CD14-positive monocyte (primary cell): ENCODE measurements at regions not wholly inside any gene's neighbourhood (a gene's known extent, or its start where the extent isn't known, plus 50 kb on each side); places are given as distances from the start of the nearest gene placed in this dataset.

Experiments used
- DNase-seq, 3 donors: peaks; one replicate each; pipeline ENCODE4 v3.0.0-alpha.2; 2011 to 2022
- H2AFZ ChIP-seq: 2 replicates; pipeline ENCODE4 v1.6.0; 2012; ENCODE audit warnings: mild to moderate bottlenecking, low read depth, low read length, inconsistent platforms; ENCODE audit not compliant: insufficient read depth, poor library complexity, severe bottlenecking
- H3K27ac ChIP-seq, 2 donors: 1 replicate in 1 of 2; 2 replicates in 1 of 2; pipeline ENCODE4 v1.5.1; 2012 to 2013; ENCODE audit warnings: low read length in 2 of 2, control low read depth in 1 of 2, inconsistent platforms in 1 of 2, low read depth in 1 of 2, mild to moderate bottlenecking in 1 of 2
- H3K27me3 ChIP-seq, 2 donors: one replicate each; pipeline versions ENCODE4 v1.6.0 to v1.6.1; 2011 to 2013; ENCODE audit warnings: low read length in 2 of 2; ENCODE audit not compliant: control insufficient read depth in 2 of 2, insufficient read depth in 2 of 2
- H3K36me3 ChIP-seq, 2 donors: replicated peaks in 1 of 2; 1 replicate in 1 of 2; 2 replicates in 1 of 2; pipeline versions ENCODE4 v1.5.1 to v1.6.1; 2012 to 2013; ENCODE audit warnings: low read length in 2 of 2, control low read depth in 1 of 2, inconsistent platforms in 1 of 2, mild to moderate bottlenecking in 1 of 2; ENCODE audit not compliant: insufficient read depth in 2 of 2, control insufficient read depth in 1 of 2
- H3K4me1 ChIP-seq, 2 donors: 1 replicate in 1 of 2; 2 replicates in 1 of 2; pipeline versions ENCODE4 v1.5.1 to v1.6.1; 2012 to 2013; ENCODE audit warnings: low read length in 2 of 2, control low read depth in 1 of 2, inconsistent platforms in 1 of 2, mild to moderate bottlenecking in 1 of 2, moderate library complexity in 1 of 2; ENCODE audit not compliant: insufficient read depth in 2 of 2, control insufficient read depth in 1 of 2
- H3K4me2 ChIP-seq: replicated peaks from 2 replicates; pipeline ENCODE3; 2012; ENCODE audit warnings: low read length, moderate library complexity, mild to moderate bottlenecking; ENCODE audit not compliant: poor library complexity, severe bottlenecking; ENCODE audit errors: extremely low read depth
- H3K4me3 ChIP-seq, 3 experiments: fragments of 200-600 bp in 1 of 3; sonication (generic) in 1 of 3; replicated peaks in 1 of 3; 1 replicate in 2 of 3; 2 replicates in 1 of 3; pipeline ENCODE4 v1.5.1; 2011 to 2013; ENCODE audit warnings: low read length in 3 of 3, mild to moderate bottlenecking in 3 of 3, control low read depth in 2 of 3, low read depth in 2 of 3, inconsistent platforms in 1 of 3, moderate library complexity in 1 of 3
- H3K79me2 ChIP-seq: 2 replicates; pipeline ENCODE4 v1.6.0; 2012; ENCODE audit warnings: mild to moderate bottlenecking, control low read depth, inconsistent platforms, low read length, moderate library complexity; ENCODE audit not compliant: insufficient read depth
- H3K9ac ChIP-seq: 2 replicates; pipeline ENCODE4 v1.6.0; 2017; ENCODE audit warnings: low read length, mild to moderate bottlenecking; ENCODE audit not compliant: insufficient read depth, poor library complexity, severe bottlenecking
- H3K9me3 ChIP-seq, 2 donors: replicated peaks in 1 of 2; 1 replicate in 1 of 2; 2 replicates in 1 of 2; pipeline versions ENCODE4 v1.5.1 to v1.6.1; 2012 to 2013; ENCODE audit warnings: low read length in 2 of 2, control low read depth in 1 of 2; ENCODE audit not compliant: control insufficient read depth in 1 of 2, insufficient read depth in 1 of 2
- H4K20me1 ChIP-seq: 2 replicates; pipeline ENCODE4 v1.6.0; 2012; ENCODE audit warnings: mild to moderate bottlenecking, low read length, control low read depth, moderate library complexity; ENCODE audit not compliant: insufficient read depth
- H3K27ac Mint-ChIP-seq, 7 donors: one replicate each; pipeline ENCODE4 v1.8.0; 2020; ENCODE audit warnings: mild to moderate bottlenecking in 7 of 7, mixed read lengths in 7 of 7, moderate library complexity in 6 of 7, inconsistent platforms in 2 of 7
- H3K27me3 Mint-ChIP-seq, 3 donors: one replicate each; pipeline ENCODE4 v1.8.0; 2021 to 2022; ENCODE audit warnings: low read depth in 3 of 3, mild to moderate bottlenecking in 3 of 3, mixed read lengths in 3 of 3, moderate library complexity in 3 of 3, inconsistent platforms in 1 of 3
- H3K36me3 Mint-ChIP-seq, 2 donors: one replicate each; pipeline ENCODE4 v1.8.0; 2020; ENCODE audit warnings: mixed read lengths in 2 of 2, inconsistent platforms in 1 of 2, mild to moderate bottlenecking in 1 of 2
- H3K4me1 Mint-ChIP-seq: one replicate; pipeline ENCODE4 v1.8.0; 2020; ENCODE audit warnings: mild to moderate bottlenecking, mixed read lengths
- H3K4me3 Mint-ChIP-seq, 2 donors: one replicate each; pipeline ENCODE4 v1.8.0; 2020; ENCODE audit warnings: mild to moderate bottlenecking in 2 of 2, mixed read lengths in 2 of 2, moderate library complexity in 1 of 2
- H3K9me3 Mint-ChIP-seq, 7 donors: one replicate each; pipeline ENCODE4 v1.8.0; 2020 to 2022; ENCODE audit warnings: mixed read lengths in 7 of 7, mild to moderate bottlenecking in 6 of 7, moderate library complexity in 6 of 7, inconsistent platforms in 2 of 7
- WGBS: methylation state at CpG from one replicate; pipeline ENCODE4 v1.1.5; 2013; ENCODE audit warnings: missing lambda C conversion rate; ENCODE audit not compliant: insufficient coverage; 5-methylcytosine and 5-hydroxymethylcytosine counted together
- intact Hi-C, 2 donors: fragments of 100-400 bp; cut with micrococcal nuclease; formaldehyde crosslinking; loops; one replicate each; pipeline versions ENCODE4 v1.15.0 to v1.15.1; 2023
- TF ChIP-seq, protein P1 (sequence below): fragments of 200-600 bp; IDR thresholded peaks from one replicate; pipeline ENCODE4 v1.8.0; 2022; ENCODE audit warnings: antibody characterized with exemption, mild to moderate bottlenecking

DNA sequence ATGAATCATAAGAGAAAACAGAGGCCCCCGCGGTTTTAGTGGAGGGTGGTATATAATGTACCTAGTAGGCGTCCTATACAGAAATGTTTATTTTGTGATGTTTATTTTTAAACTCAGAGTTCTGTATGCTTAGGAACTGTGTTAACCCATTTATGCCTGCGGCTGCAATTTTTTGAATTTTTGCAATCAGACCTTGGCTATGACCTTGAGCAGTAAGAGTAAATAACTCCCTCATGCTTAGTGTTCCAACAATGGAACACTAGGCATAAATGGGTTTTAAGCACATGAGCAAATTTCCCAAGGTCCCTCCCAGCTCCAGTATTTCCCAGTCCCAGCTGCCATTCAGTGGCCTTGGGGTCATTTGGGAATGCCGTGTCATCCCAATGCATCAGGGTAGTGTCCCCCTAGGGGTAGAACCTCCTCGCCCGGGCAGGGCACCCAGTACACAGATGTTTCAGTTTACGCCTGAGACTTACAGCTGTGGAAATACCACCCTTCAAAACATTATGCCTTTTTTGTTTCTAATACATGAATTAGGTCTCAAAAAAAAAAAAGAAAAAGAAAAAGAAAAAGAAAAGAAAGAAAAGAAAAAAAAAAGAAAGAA is 605.8 kb upstream of the CDH11 start:
- Histone ChIP-seq H3K27ac (no peak overlapping the region), H3K79me2 (no peaks in the 10 kb centered on the region), H4K20me1 (no peaks in the 10 kb centered on the region), H3K9me3 (peaks cover 0 to 4% of the 10 kb centered on the region in 2 donors), H3K4me2 (no peak overlapping the region), H3K4me3 (no peak overlapping the region), H3K27me3 (peaks cover 5 to 6% of the 10 kb centered on the region in 2 donors), H3K36me3 (no peaks in the 10 kb centered on the region), H3K4me1 (peaks cover 39 to 40% of the 10 kb centered on the region in 2 donors), H2AFZ (no peak overlapping the region), H3K9ac (no peak overlapping the region)
- H3K9me3 Mint-ChIP-seq: peaks cover 0 to 7% (median 0%) of the 10 kb centered on the region in 7 donors
- H3K27ac Mint-ChIP-seq: no peak overlapping the region
- no peak overlapping the region for H3K4me3 Mint-ChIP-seq
- 100% methylated on average over 1 of the region's 8 CpGs for WGBS
- TF ChIP-seq, protein P1, sequence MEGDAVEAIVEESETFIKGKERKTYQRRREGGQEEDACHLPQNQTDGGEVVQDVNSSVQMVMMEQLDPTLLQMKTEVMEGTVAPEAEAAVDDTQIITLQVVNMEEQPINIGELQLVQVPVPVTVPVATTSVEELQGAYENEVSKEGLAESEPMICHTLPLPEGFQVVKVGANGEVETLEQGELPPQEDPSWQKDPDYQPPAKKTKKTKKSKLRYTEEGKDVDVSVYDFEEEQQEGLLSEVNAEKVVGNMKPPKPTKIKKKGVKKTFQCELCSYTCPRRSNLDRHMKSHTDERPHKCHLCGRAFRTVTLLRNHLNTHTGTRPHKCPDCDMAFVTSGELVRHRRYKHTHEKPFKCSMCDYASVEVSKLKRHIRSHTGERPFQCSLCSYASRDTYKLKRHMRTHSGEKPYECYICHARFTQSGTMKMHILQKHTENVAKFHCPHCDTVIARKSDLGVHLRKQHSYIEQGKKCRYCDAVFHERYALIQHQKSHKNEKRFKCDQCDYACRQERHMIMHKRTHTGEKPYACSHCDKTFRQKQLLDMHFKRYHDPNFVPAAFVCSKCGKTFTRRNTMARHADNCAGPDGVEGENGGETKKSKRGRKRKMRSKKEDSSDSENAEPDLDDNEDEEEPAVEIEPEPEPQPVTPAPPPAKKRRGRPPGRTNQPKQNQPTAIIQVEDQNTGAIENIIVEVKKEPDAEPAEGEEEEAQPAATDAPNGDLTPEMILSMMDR: no peak
- intact Hi-C loops: no loop called here
- H3K4me1 Mint-ChIP-seq: peaks cover 23% of the 10 kb centered on the region
- DNase-seq: no peak
- peaks cover 4 to 17% (median 9%) of the 10 kb centered on the region in 3 donors for H3K27me3 Mint-ChIP-seq
- H3K36me3 Mint-ChIP-seq: no peaks in the 10 kb centered on the region

GRCh38 chr16:65725156-65725845 is 603.4 kb upstream of the CDH11 start:
- TF ChIP-seq, protein P1: no peak
- intact Hi-C loops: no loop called here
- Mint-ChIP-seq H3K9me3 (peaks cover 0 to 7% (median 0%) of the 10 kb centered on the region in 7 donors), H3K27me3 (peaks cover 4 to 14% (median 6%) of the 10 kb centered on the region in 3 donors), H3K36me3 (no peaks in the 10 kb centered on the region), H3K4me3 (peak overlapping the region in 1 of 2 donors; percentile 9), H3K27ac (peak overlapping the region in 5 of 7 donors; percentile 10 to 68 (median 55)), H3K4me1 (peaks cover 23% of the 10 kb centered on the region)
- no peak overlapping the region for H3K9ac ChIP-seq
- peaks cover 39 to 40% of the 10 kb centered on the region in 2 donors for H3K4me1 ChIP-seq
- H3K27me3 ChIP-seq: peaks cover 2 to 5% of the 10 kb centered on the region in 2 donors
- H3K79me2 ChIP-seq: no peaks in the 10 kb centered on the region
- H3K9me3 ChIP-seq: peaks cover 0 to 4% of the 10 kb centered on the region in 2 donors
- H3K36me3 ChIP-seq: no peaks in the 10 kb centered on the region
- H4K20me1 ChIP-seq: no peaks in the 10 kb centered on the region
- DNase-seq: peak; percentile 47 to 85 (median 59)
- 100% methylated on average over 3 of the region's 5 CpGs for WGBS
- no peak overlapping the region for H3K4me3 ChIP-seq
- H3K27ac ChIP-seq: peak overlapping the region in 1 of 2 donors; percentile 12
- no peak overlapping the region for H2AFZ ChIP-seq
- H3K4me2 ChIP-seq: no peak overlapping the region
